ENCODE measurements at regions not wholly inside any gene's neighbourhood (a gene's known extent, or its start where the extent isn't known, plus 50 kb on each side); places are given as distances from the start of the nearest gene placed in this dataset.

GRCh38 chr10:113967126-113967525, 76.5 kb upstream of the ADRB1 start:
- H3K4me3 ChIP-seq (ENCODE audit: low read depth, low read length): no peak overlapping the region

GRCh38 chr10:113970641-113971040, 73.0 kb upstream of the ADRB1 start:
- no peak for DNase-seq (ENCODE audit: low read depth)
- TF ChIP-seq CTCF (IDR thresholded peaks at IDR 0.05; ENCODE audit: insufficient read depth, low read depth, low read length): no peak
- H3K4me3 ChIP-seq (ENCODE audit: low read depth, low read length): no peak overlapping the region

More at GRCh38 chr10:113967126-113967525, 76.5 kb upstream of the ADRB1 start:
- no peak for DNase-seq (ENCODE audit: low read depth)
- no peak for TF ChIP-seq CTCF (IDR thresholded peaks at IDR 0.05; ENCODE audit: insufficient read depth, low read depth, low read length)

GRCh38 chr10:113971349-113971973, 72.2 kb upstream of the ADRB1 start:
- DNase-seq (ENCODE audit: low read depth): no peak
- no peak for TF ChIP-seq CTCF (IDR thresholded peaks at IDR 0.05; ENCODE audit: insufficient read depth, low read depth, low read length)
- no peak overlapping the region for H3K4me3 ChIP-seq (ENCODE audit: low read depth, low read length)

GRCh38 chr10:113977174-113977573, 66.5 kb upstream of the ADRB1 start:
- no peak for DNase-seq (ENCODE audit: low read depth)
- H3K4me3 ChIP-seq (ENCODE audit: low read depth, low read length): no peak overlapping the region
- TF ChIP-seq CTCF (IDR thresholded peaks at IDR 0.05; ENCODE audit: insufficient read depth, low read depth, low read length): no peak

GRCh38 chr10:113978802-113979201, 64.9 kb upstream of the ADRB1 start:
- no peak for TF ChIP-seq CTCF (IDR thresholded peaks at IDR 0.05; ENCODE audit: insufficient read depth, low read depth, low read length)
- H3K4me3 ChIP-seq (ENCODE audit: low read depth, low read length): no peak overlapping the region
- DNase-seq (ENCODE audit: low read depth): no peak

- TF ChIP-seq CTCF (IDR thresholded peaks at IDR 0.05; ENCODE audit: insufficient read depth, low read depth, low read length): no peak
- DNase-seq (ENCODE audit: low read depth): no peak
- H3K4me3 ChIP-seq (ENCODE audit: low read depth, low read length): no peak overlapping the region
These were observed 64.3 kb upstream of the ADRB1 start for GRCh38 chr10:113979409-113979808.
